ENCODE measurements at regions not wholly inside any gene's neighbourhood (a gene's known extent, or its start where the extent isn't known, plus 50 kb on each side); places are given as distances from the start of the nearest gene placed in this dataset.
A peak's percentile ranks its signal among the peaks of the same experiment; 100 is the strongest.

- Histone ChIP-seq H3K27ac (ENCODE audit: extremely low read length, insufficient read depth, low read length) (no peak overlapping the region), H3K36me3 (replicated peaks in 1 of 2; ENCODE audit: control insufficient read depth in 1 of 2, insufficient read depth in 2 of 2, low read length in 2 of 2) (no peaks in the 10 kb centered on the region), H2AFZ (ENCODE audit: low read length) (no peak overlapping the region), H4K20me1 (ENCODE audit: insufficient read depth, low read length) (no peaks in the 10 kb centered on the region), H3K9ac (ENCODE audit: insufficient read depth, low read depth, low read length) (no peak overlapping the region), H3K9me3 (ENCODE audit: low read length) (no peaks in the 10 kb centered on the region), H3K27me3 (ENCODE audit: control insufficient read depth in 1 of 2, insufficient read depth in 2 of 2, low read length in 2 of 2) (peaks cover 0 to 8% of the 10 kb centered on the region in 2 experiments; a peak in 1 of 5 replicates), H3K4me1 (ENCODE audit: insufficient read depth, low read length) (no peaks in the 10 kb centered on the region), H3K4me3 (replicated peaks in 1 of 3; ENCODE audit: insufficient read depth in 1 of 3, low read depth in 2 of 3, low read length in 3 of 3) (no peak overlapping the region), H3K79me2 (ENCODE audit: insufficient read depth, low read length) (no peaks in the 10 kb centered on the region), H3K4me2 (ENCODE audit: low read depth, low read length) (no peak overlapping the region)
- no peak for TF ChIP-seq NFYC (CRISPR knock-in tag; IDR thresholded peaks at IDR 0.05)
- no peak for TF ChIP-seq ERF (CRISPR knock-in tag; IDR thresholded peaks at IDR 0.05)
- TF ChIP-seq ZNF597 (CRISPR knock-in tag; IDR thresholded peaks at IDR 0.05) = no peak
- TF ChIP-seq ZNF460 (CRISPR knock-in tag; IDR thresholded peaks at IDR 0.05; ENCODE audit: borderline replicate concordance) = no peak
- TF ChIP-seq REST (IDR thresholded peaks at IDR 0.05; ENCODE audit: borderline replicate concordance in 1 of 2, low read depth in 1 of 2, low read length in 2 of 2) = peak; percentile 29 to 91
- peak; percentile 91 for TF ChIP-seq MIER2 (CRISPR knock-in tag; IDR thresholded peaks at IDR 0.05)
- TF ChIP-seq CBX2 (IDR thresholded peaks at IDR 0.05; ENCODE audit: low read depth, low read length) = no peak
- TF ChIP-seq CBX2 (CRISPR knock-in tag; IDR thresholded peaks at IDR 0.05; ENCODE audit: low read depth) = no peak
- no peak for TF ChIP-seq ATM (IDR thresholded peaks at IDR 0.05; ENCODE audit: borderline replicate concordance)
- no peak for TF ChIP-seq ZBTB20 (CRISPR knock-in tag; IDR thresholded peaks at IDR 0.05; ENCODE audit: borderline replicate concordance, low read depth)
- TF ChIP-seq GTF2F1 (IDR thresholded peaks at IDR 0.05; ENCODE audit: low read length) = no peak
- no peak for TF ChIP-seq ZMYM2 (CRISPR knock-in tag; IDR thresholded peaks at IDR 0.05)
- no peak for TF ChIP-seq ZNF34 (CRISPR knock-in tag; IDR thresholded peaks at IDR 0.05; ENCODE audit: borderline replicate concordance)
- FAIRE-seq (no peak), DNase-seq (ENCODE audit: low spot score) (no peak), ATAC-seq (no peak)
- BruUV-seq (replicated peaks) = no TSS peak
- intact Hi-C loops (cut with micrococcal nuclease; ENCODE audit: unreplicated experiment) (no loop called here), in situ Hi-C loops (cut with HindIII; ENCODE audit: extremely low pct_ligation_motif_present, low pct_unique_long_range_greater_than_20kb) (no loop called here)
- WGBS (ENCODE audit: low lambda C conversion rate) = 0% methylated on average over 2 of the region's 2 CpGs
- ChIA-PET CTCF (ENCODE audit: low intra/inter-chr PET ratio, low total read pairs) (no interaction called here), POLR2A (no interaction called here)
Measured at GRCh38 chr2:204127238-204127637, 190.7 kb downstream of the ICOS start.
